Transverse colon (tissue), 4 donors: ENCODE measurements at regions not wholly inside any gene's neighbourhood (a gene's known extent, or its start where the extent isn't known, plus 50 kb on each side); places are given as distances from the start of the nearest gene placed in this dataset.

Experiments
- DNase-seq: peaks from one replicate; pipeline ENCODE4 v3.0.0-alpha.2; 2019
- H3K27ac ChIP-seq, 4 donors: fragments of 200-600 bp; sonication (generic); 2 replicates each; pipeline ENCODE4 v1.5.1; 2016 to 2018; ENCODE audit warnings: inconsistent platforms in 4 of 4
- H3K27me3 ChIP-seq: fragments of 200-600 bp; sonication (generic); 2 replicates; pipeline ENCODE4 v1.5.1; 2017; ENCODE audit warnings: inconsistent platforms
- H3K36me3 ChIP-seq, 4 donors: fragments of 200-600 bp; sonication (generic); 2 replicates each; pipeline ENCODE4 v1.5.1; 2017 to 2019; ENCODE audit warnings: inconsistent platforms in 4 of 4
- H3K4me1 ChIP-seq, 4 donors: fragments of 200-600 bp; sonication (generic); 2 replicates each; pipeline ENCODE4 v1.5.1; 2017 to 2020; ENCODE audit warnings: inconsistent platforms in 4 of 4
- H3K4me3 ChIP-seq, 4 donors: fragments of 200-600 bp; sonication (generic); 1 replicate in 1 of 4; 2 replicates in 3 of 4; pipeline versions ENCODE4 v1.5.1 to v1.6.1; 2017 to 2019; ENCODE audit warnings: inconsistent platforms in 4 of 4
- H3K9me3 ChIP-seq, 2 donors: fragments of 200-600 bp; sonication (generic); 2 replicates each; pipeline ENCODE4 v1.5.1; 2017 to 2019; ENCODE audit warnings: inconsistent platforms in 2 of 2
- CTCF ChIP-seq, 5 experiments: fragments of 200-600 bp in 3 of 5; fragments of 450-650 bp in 2 of 5; sonication (generic) in 3 of 5; IDR thresholded peaks; 1 replicate in 2 of 5; 2 replicates in 3 of 5; pipeline ENCODE4 v1.5.1; 2016 to 2017; ENCODE audit warnings: antibody characterized with exemption in 5 of 5, inconsistent platforms in 3 of 5, mild to moderate bottlenecking in 2 of 5, moderate library complexity in 1 of 5
- EP300 ChIP-seq: sonication (generic); formaldehyde crosslinking; IDR thresholded peaks from one replicate; pipeline ENCODE4 v1.6.1; 2017; ENCODE audit warnings: antibody characterized with exemption, low read depth
- POLR2A ChIP-seq: fragments of 450-650 bp; IDR thresholded peaks from one replicate; pipeline ENCODE4 v1.6.1; 2016; ENCODE audit warnings: antibody characterized with exemption, mild to moderate bottlenecking, moderate library complexity
- POLR2AphosphoS5 ChIP-seq, 3 donors: sonication (generic); formaldehyde crosslinking; IDR thresholded peaks; one replicate each; pipeline ENCODE4 v1.6.1; 2016; ENCODE audit warnings: antibody characterized with exemption in 3 of 3
- WGBS, 2 donors: methylation state at CpG; one replicate each; pipeline ENCODE4 v1.1.5; 2018; ENCODE audit warnings: low coverage in 1 of 2; 5-methylcytosine and 5-hydroxymethylcytosine counted together
- in situ Hi-C, 4 donors: fragments of 200-750 bp; cut with MboI; loops; one replicate each; pipeline versions ENCODE4 v1.15.0 to v1.15.1; 2017; ENCODE audit warnings: low sequenced_read_pairs in 3 of 4, low pct_ligation_motif_present in 1 of 4, low pct_unique_long_range_greater_than_20kb in 1 of 4
- intact Hi-C: fragments of 100-400 bp; cut with DNase I; formaldehyde crosslinking; loops from one replicate; pipeline ENCODE4 v1.15.1; 2023; ENCODE audit warnings: low total_unique reads

DNA sequence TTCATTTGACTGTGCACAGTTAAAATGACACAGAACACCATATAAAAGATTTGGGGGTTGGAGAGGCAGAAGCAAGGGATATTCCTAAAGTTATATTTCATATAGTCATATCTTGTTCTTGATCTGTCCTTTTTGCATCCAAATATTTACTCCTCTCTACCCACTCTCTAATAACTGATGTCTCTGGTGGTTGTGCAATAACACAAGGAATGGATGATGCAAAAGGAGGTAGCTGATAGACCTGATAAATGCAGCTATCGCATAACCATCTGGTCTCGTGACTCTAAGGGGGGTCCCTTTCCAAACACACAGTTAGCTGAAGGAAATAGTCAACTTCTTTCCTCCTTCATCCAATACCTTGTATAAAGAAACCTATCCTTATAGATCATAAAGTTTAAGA is 123.1 kb downstream of the POLR1F start:
- WGBS, 2 donors: 71 to 88% methylated on average over 2 of the region's 2 CpGs
- in situ Hi-C loops: no loop called here

GRCh38 chr7:19575909-19576557 is 132.8 kb downstream of the POLR1F start:
- intact Hi-C loops (no loop called here), in situ Hi-C loops (no loop called here)
- Histone ChIP-seq H3K4me3 (no peak overlapping the region), H3K27ac (no peak overlapping the region), H3K27me3 (no peaks in the 10 kb centered on the region), H3K9me3 (no peaks in the 10 kb centered on the region), H3K4me1 (no peaks in the 10 kb centered on the region), H3K36me3 (no peaks in the 10 kb centered on the region)
- DNase-seq: no peak
- no peak for TF ChIP-seq POLR2AphosphoS5 (IDR thresholded peaks at IDR 0.05)
- no peak for TF ChIP-seq EP300
- TF ChIP-seq POLR2A: no peak
- no peak for TF ChIP-seq CTCF (IDR thresholded peaks at IDR 0.05)
- WGBS, 2 donors: 65 to 76% methylated on average over 2 of the region's 2 CpGs

More for the DNA sequence above, 123.1 kb downstream of the POLR1F start:
- H3K4me1 ChIP-seq: no peaks in the 10 kb centered on the region
- no peaks in the 10 kb centered on the region for H3K9me3 ChIP-seq
- TF ChIP-seq CTCF (IDR thresholded peaks at IDR 0.05): no peak
- no peak for TF ChIP-seq POLR2A
- TF ChIP-seq EP300: no peak
- no peak for TF ChIP-seq POLR2AphosphoS5 (IDR thresholded peaks at IDR 0.05)
- no peaks in the 10 kb centered on the region for H3K27me3 ChIP-seq
- H3K27ac ChIP-seq: no peak overlapping the region
- intact Hi-C loops: no loop called here
- no peaks in the 10 kb centered on the region for H3K36me3 ChIP-seq
- no peak overlapping the region for H3K4me3 ChIP-seq
- no peak for DNase-seq

GRCh38 chr7:19574131-19574530 is 134.7 kb downstream of the POLR1F start:
- WGBS, 2 donors: 54 to 67% methylated on average over 5 of the region's 5 CpGs
- no peak for TF ChIP-seq POLR2A
- no peak for TF ChIP-seq POLR2AphosphoS5 (IDR thresholded peaks at IDR 0.05)
- no peak for TF ChIP-seq EP300
- Histone ChIP-seq H3K4me1 (no peaks in the 10 kb centered on the region), H3K9me3 (no peaks in the 10 kb centered on the region), H3K27me3 (no peaks in the 10 kb centered on the region), H3K27ac (no peak overlapping the region), H3K4me3 (no peak overlapping the region), H3K36me3 (no peaks in the 10 kb centered on the region)
- in situ Hi-C loops (no loop called here), intact Hi-C loops (no loop called here)
- no peak for DNase-seq

GRCh38 chr7:19572566-19572965 is 136.3 kb downstream of the POLR1F start:
- Histone ChIP-seq H3K9me3 (no peaks in the 10 kb centered on the region), H3K27ac (no peak overlapping the region), H3K27me3 (no peaks in the 10 kb centered on the region), H3K4me1 (no peaks in the 10 kb centered on the region), H3K4me3 (no peak overlapping the region), H3K36me3 (no peaks in the 10 kb centered on the region)
- TF ChIP-seq POLR2AphosphoS5 (IDR thresholded peaks at IDR 0.05): peak in 2 of 3 donors; percentile 15 to 35
- TF ChIP-seq POLR2A: no peak
- WGBS, 2 donors: 36 to 52% methylated on average over 4 of the region's 4 CpGs
- DNase-seq: no peak
- intact Hi-C loops: no loop called here
- in situ Hi-C loops: no loop called here

DNA sequence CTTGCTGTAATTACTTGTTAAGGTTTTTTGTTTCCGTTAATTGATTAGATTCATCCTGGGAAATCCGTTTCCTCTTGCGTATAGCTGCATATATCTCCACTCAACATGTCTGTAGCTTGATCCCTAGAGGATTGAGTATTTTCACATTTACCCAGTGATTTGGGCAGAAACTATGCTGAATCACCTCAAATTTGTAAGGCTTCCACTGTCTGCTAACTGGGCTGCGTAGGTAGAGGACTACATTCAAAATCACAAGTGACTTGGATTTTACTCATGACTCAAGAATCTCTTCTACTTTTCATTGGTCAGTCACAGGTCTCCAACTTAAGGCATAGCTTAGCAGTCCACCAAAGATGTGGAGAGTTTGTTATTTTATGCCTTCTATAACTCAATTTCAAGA is 141.8 kb downstream of the POLR1F start:
- Histone ChIP-seq H3K4me1 (no peaks in the 10 kb centered on the region), H3K27me3 (no peaks in the 10 kb centered on the region), H3K9me3 (no peaks in the 10 kb centered on the region), H3K36me3 (peaks cover 0 to 2% (median 0%) of the 10 kb centered on the region in 4 donors), H3K27ac (no peak overlapping the region), H3K4me3 (no peak overlapping the region)
- WGBS, 2 donors: 91 to 92% methylated on average over 4 of the region's 4 CpGs
- in situ Hi-C loops (no loop called here), intact Hi-C loops (no loop called here)
- TF ChIP-seq CTCF (IDR thresholded peaks at IDR 0.05) (no peak), EP300 (no peak), POLR2A (no peak), POLR2AphosphoS5 (IDR thresholded peaks at IDR 0.05) (no peak)
- no peak for DNase-seq
